HepG2 (cell line): ENCODE measurements at regions not wholly inside any gene's neighbourhood (a gene's known extent, or its start where the extent isn't known, plus 50 kb on each side); places are given as distances from the start of the nearest gene placed in this dataset.
A peak's percentile ranks its signal among the peaks of the same experiment; 100 is the strongest.

ENCODE experiments used
- ATAC-seq: fragments of 200-7000 bp; cut with Tn5 transposase; 3 replicates; pipeline ENCODE4 v1.9.1; 2020; ENCODE audit warnings: mild to moderate bottlenecking, moderate library complexity
- BruUV-seq: library from RNA; stranded (reverse); fragments of 400-500 nt; replicated peaks from 2 replicates; lab custom pipeline; 2021; lab: Mats Ljungman, UMichigan
- CTCF ChIA-PET: fragments of 300-600 bp; formaldehyde crosslinking; extraction: SDS; loops from one replicate; lab custom pipeline; 2021; ENCODE audit warnings: low total read pairs, inconsistent platforms, low intra/inter-chr PET ratio; lab: Yijun Ruan, JAX
- POLR2A ChIA-PET: fragments of 350-600 bp; sonication (Branson Sonifier 250); formaldehyde crosslinking; loops from one replicate; lab custom pipeline; 2020; ENCODE audit warnings: antibody characterized with exemption, inconsistent platforms; lab: Yijun Ruan, JAX
- DNase-seq: peaks from one replicate; pipeline ENCODE4 v3.0.0-alpha.2; 2015; ENCODE audit warnings: low spot score
- FAIRE-seq: peaks from 3 replicates; lab custom pipeline; 2011; peaks lifted over from hg19 to GRCh38; lab: Jason Lieb, UNC
- H2AFZ ChIP-seq: one replicate; pipeline ENCODE4 v1.6.1; 2011; ENCODE audit warnings: low read length, inconsistent platforms
- H3K27ac ChIP-seq: fragments of 300-600 bp; 3 replicates; pipeline ENCODE4 v1.8.0; 2011; ENCODE audit warnings: mixed run types, mild to moderate bottlenecking, mixed read lengths, low read length, inconsistent platforms; ENCODE audit not compliant: insufficient read depth; ENCODE audit errors: extremely low read length
- H3K27me3 ChIP-seq, 2 experiments: fragments of 200-600 bp in 1 of 2; 2 replicates in 1 of 2; 3 replicates in 1 of 2; pipeline versions ENCODE4 v1.6.0 to v1.8.0; 2011; ENCODE audit warnings: low read length in 2 of 2, mild to moderate bottlenecking in 2 of 2, moderate library complexity in 2 of 2, inconsistent platforms in 1 of 2; ENCODE audit not compliant: insufficient read depth in 2 of 2, control insufficient read depth in 1 of 2
- H3K36me3 ChIP-seq, 2 experiments: fragments of 200-600 bp in 1 of 2; replicated peaks in 1 of 2; 2 replicates in 1 of 2; 3 replicates in 1 of 2; pipeline versions ENCODE4 v1.5.1 to v1.8.0; 2011; ENCODE audit warnings: low read length in 2 of 2, inconsistent platforms in 1 of 2; ENCODE audit not compliant: insufficient read depth in 2 of 2, control insufficient read depth in 1 of 2
- H3K4me1 ChIP-seq: 2 replicates; pipeline ENCODE4 v1.5.1; 2012; ENCODE audit warnings: low read length, inconsistent platforms; ENCODE audit not compliant: insufficient read depth
- H3K4me2 ChIP-seq: 2 replicates; pipeline ENCODE4 v1.6.0; 2011; ENCODE audit warnings: low read depth, low read length, inconsistent platforms
- H3K4me3 ChIP-seq, 3 experiments: fragments of 200-600 bp in 1 of 3; sonication (generic), shearing (Covaris generic) in 1 of 3; replicated peaks in 1 of 3; 2 replicates each; pipeline ENCODE4 v1.5.1; 2011 to 2016; ENCODE audit warnings: low read length in 3 of 3, inconsistent platforms in 2 of 3, low read depth in 2 of 3, mild to moderate bottlenecking in 2 of 3, control low read depth in 1 of 3, mixed read lengths in 1 of 3; ENCODE audit not compliant: insufficient read depth in 1 of 3
- H3K79me2 ChIP-seq: one replicate; pipeline ENCODE4 v1.6.1; 2011; ENCODE audit warnings: low read length, inconsistent platforms; ENCODE audit not compliant: insufficient read depth
- H3K9ac ChIP-seq: 2 replicates; pipeline ENCODE4 v1.6.0; 2011; ENCODE audit warnings: mild to moderate bottlenecking, low read depth, low read length, inconsistent platforms; ENCODE audit not compliant: insufficient read depth
- H3K9me3 ChIP-seq: 2 replicates; pipeline ENCODE4 v1.5.1; 2012; ENCODE audit warnings: mild to moderate bottlenecking, low read length
- H4K20me1 ChIP-seq: 2 replicates; pipeline ENCODE4 v1.6.0; 2011; ENCODE audit warnings: inconsistent platforms, mild to moderate bottlenecking, low read length, moderate library complexity; ENCODE audit not compliant: insufficient read depth
- ATF1 ChIP-seq: IDR thresholded peaks from 2 replicates; pipeline ENCODE4 v1.6.1; 2016; ENCODE audit warnings: mild to moderate bottlenecking, control low read depth
- ATM ChIP-seq: fragments of 450-650 bp; IDR thresholded peaks from 2 replicates; pipeline ENCODE4 v1.7.1; 2017; ENCODE audit warnings: mild to moderate bottlenecking, borderline replicate concordance
- CBFB ChIP-seq: sonication (generic); formaldehyde crosslinking; IDR thresholded peaks from 2 replicates; pipeline ENCODE4 v1.4.0; 2020; ENCODE audit warnings: missing genetic modification reagents
- CEBPB ChIP-seq: IDR thresholded peaks from 2 replicates; pipeline ENCODE4 v1.6.1; 2011; ENCODE audit warnings: low read depth, low read length, improper control_type of control experiment, borderline replicate concordance
- CTCF ChIP-seq: sonication (generic); formaldehyde crosslinking; IDR thresholded peaks from 2 replicates; pipeline ENCODE4 v1.5.0; 2020; ENCODE audit warnings: mild to moderate bottlenecking, missing genetic modification reagents, moderate library complexity
- EEA1 ChIP-seq: sonication (generic); formaldehyde crosslinking; IDR thresholded peaks from 2 replicates; pipeline ENCODE4 v1.5.1; 2020; ENCODE audit warnings: mild to moderate bottlenecking, missing genetic modification reagents, borderline replicate concordance
- EHMT2 ChIP-seq: fragments of 200-600 bp; sonication (generic); IDR thresholded peaks from 2 replicates; pipeline ENCODE4 v1.7.0; 2017; ENCODE audit warnings: antibody characterized with exemption, low read depth, low read length, borderline replicate concordance
- KLF11 ChIP-seq: IDR thresholded peaks from 2 replicates; pipeline ENCODE4 v1.6.1; 2016; ENCODE audit warnings: missing compliant biosample characterization
- KMT2B ChIP-seq: IDR thresholded peaks from 2 replicates; pipeline ENCODE4 v1.6.1; 2016; ENCODE audit warnings: missing genetic modification reagents, missing compliant biosample characterization
- NRL ChIP-seq: sonication (generic); formaldehyde crosslinking; IDR thresholded peaks from 2 replicates; pipeline ENCODE4 v1.5.0; 2020; ENCODE audit warnings: missing genetic modification reagents, mild to moderate bottlenecking, moderate library complexity, borderline replicate concordance
- ONECUT2 ChIP-seq: sonication (generic); formaldehyde crosslinking; IDR thresholded peaks from 2 replicates; pipeline ENCODE4 v1.4.0; 2020; ENCODE audit warnings: missing genetic modification reagents
- PRMT3 ChIP-seq: sonication (generic); formaldehyde crosslinking; IDR thresholded peaks from 2 replicates; pipeline ENCODE4 v1.8.1; 2022; ENCODE audit warnings: low read depth, mild to moderate bottlenecking, moderate library complexity, missing genetic modification reagents, borderline replicate concordance
- RAD21 ChIP-seq: fragments of 450-650 bp; formaldehyde crosslinking; IDR thresholded peaks from 2 replicates; pipeline ENCODE4 v1.5.0; 2020; ENCODE audit warnings: mild to moderate bottlenecking
- STAG1 ChIP-seq: sonication (generic); formaldehyde crosslinking; IDR thresholded peaks from 2 replicates; pipeline ENCODE4 v1.4.0; 2020; ENCODE audit warnings: missing genetic modification reagents
- ZFP1 ChIP-seq: IDR thresholded peaks from 2 replicates; pipeline ENCODE4 v1.6.1; 2016
- ZNF441 ChIP-seq: sonication (generic); formaldehyde crosslinking; IDR thresholded peaks from 2 replicates; pipeline ENCODE4 v1.7.0; 2021; ENCODE audit warnings: missing genetic modification reagents, borderline replicate concordance
- ZNF501 ChIP-seq: sonication (generic); formaldehyde crosslinking; IDR thresholded peaks from 2 replicates; pipeline ENCODE4 v1.5.1; 2020; ENCODE audit warnings: mild to moderate bottlenecking, moderate library complexity, missing genetic modification reagents
- ZNF530 ChIP-seq: sonication (generic); formaldehyde crosslinking; IDR thresholded peaks from 2 replicates; pipeline ENCODE4 v1.5.0; 2020; ENCODE audit warnings: low read depth, mild to moderate bottlenecking, missing genetic modification reagents
- ZNF891 ChIP-seq: sonication (generic); formaldehyde crosslinking; IDR thresholded peaks from 2 replicates; pipeline ENCODE4 v1.5.0; 2020; ENCODE audit warnings: mild to moderate bottlenecking, missing genetic modification reagents
- WGBS: methylation state at CpG from one replicate; pipeline ENCODE4 v1.1.6; 2017; ENCODE audit warnings: low lambda C conversion rate; 5-methylcytosine and 5-hydroxymethylcytosine counted together
- in situ Hi-C: cut with HindIII; loops from 2 replicates; pipeline ENCODE4 v1.10.0; 2017; ENCODE audit warnings: low pct_unique_long_range_greater_than_20kb; ENCODE audit not compliant: extremely low pct_ligation_motif_present
- intact Hi-C: fragments of 100-400 bp; cut with micrococcal nuclease; formaldehyde crosslinking; loops from one replicate; pipeline ENCODE4 v1.10.0; 2022; ENCODE audit not compliant: unreplicated experiment
- TF ChIP-seq, protein P1 (sequence below): sonication (generic); formaldehyde crosslinking; IDR thresholded peaks from 2 replicates; pipeline ENCODE4 v1.9.0; 2021; ENCODE audit warnings: missing genetic modification reagents, borderline replicate concordance
- TF ChIP-seq, protein P2 (sequence below): sonication (generic); formaldehyde crosslinking; IDR thresholded peaks from 2 replicates; pipeline ENCODE4 v1.4.0; 2020; ENCODE audit warnings: missing genetic modification reagents, borderline replicate concordance

DNA sequence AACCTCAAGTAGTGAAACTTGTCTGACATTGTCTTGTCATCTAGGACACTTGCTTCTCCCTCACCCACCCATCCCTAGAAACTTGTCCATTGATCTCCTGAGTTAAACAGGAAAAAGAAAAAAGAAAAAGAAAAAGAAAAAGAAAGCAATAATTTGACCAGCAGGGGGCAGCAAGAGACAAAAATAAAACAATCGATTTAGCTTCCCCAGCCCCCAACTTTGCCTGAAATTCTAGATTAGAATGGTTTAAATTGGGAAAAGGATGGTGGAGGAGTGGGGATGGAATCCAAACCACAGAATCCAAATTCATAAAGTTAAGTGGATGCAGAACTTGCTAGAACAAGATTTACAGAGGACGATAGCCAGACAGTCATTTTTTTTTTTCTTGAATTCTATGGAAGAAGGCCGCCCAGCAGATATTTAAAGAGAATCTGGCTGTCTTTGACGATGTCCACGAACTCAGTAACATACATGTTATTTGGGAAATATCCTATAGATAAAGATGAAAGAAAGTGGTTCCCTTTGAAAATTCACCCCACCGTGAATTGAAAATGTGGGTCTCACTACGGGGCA is 282.9 kb downstream of the USP46 start:
- H3K27me3 ChIP-seq = 0 out of 5 replicates have a peak, but pooled peaks cover 0 to 3% of the 10 kb centered on the region in 2 experiments
- H3K36me3 ChIP-seq = no peaks in the 10 kb centered on the region
- FAIRE-seq (no peak), ATAC-seq (no peak; the same call in 2 of the 3 replicates), DNase-seq (peak; percentile 45)
- in situ Hi-C loops = loop anchor here (5.0 to 10.0 kb wide), 3 partner anchors 141 to 606 kb away; no protein-coding TSS in a partner anchor
- BruUV-seq = no TSS peak
- H3K9ac ChIP-seq = no peak overlapping the region
- H3K4me1 ChIP-seq = peaks cover 16% of the 10 kb centered on the region
- H3K27ac ChIP-seq = no peak overlapping the region
- no peak overlapping the region for H3K4me2 ChIP-seq
- no peak overlapping the region for H2AFZ ChIP-seq
- no peak overlapping the region for H3K4me3 ChIP-seq
- WGBS = 44% methylated on average over 7 of the region's 7 CpGs
- no peaks in the 10 kb centered on the region for H4K20me1 ChIP-seq
- no peaks in the 10 kb centered on the region for H3K79me2 ChIP-seq
- ChIA-PET CTCF (interaction anchor here (1.9 kb wide), 1 partner anchor 607 kb away, joined by 15 read pairs; no protein-coding TSS in a partner anchor), POLR2A (no interaction called here)
- intact Hi-C loops = loop anchor here (1.0 kb wide), 2 partner anchors 212 to 607 kb away; no protein-coding TSS in a partner anchor
- H3K9me3 ChIP-seq = no peaks in the 10 kb centered on the region
- TF ChIP-seq ZNF530 (CRISPR knock-in tag) = no peak
- no peak for TF ChIP-seq ATM
- TF ChIP-seq NRL (CRISPR knock-in tag) = no peak
- TF ChIP-seq ZNF441 (CRISPR knock-in tag) = no peak
- TF ChIP-seq KLF11 (CRISPR knock-in tag) = no peak
- TF ChIP-seq, protein P1, sequence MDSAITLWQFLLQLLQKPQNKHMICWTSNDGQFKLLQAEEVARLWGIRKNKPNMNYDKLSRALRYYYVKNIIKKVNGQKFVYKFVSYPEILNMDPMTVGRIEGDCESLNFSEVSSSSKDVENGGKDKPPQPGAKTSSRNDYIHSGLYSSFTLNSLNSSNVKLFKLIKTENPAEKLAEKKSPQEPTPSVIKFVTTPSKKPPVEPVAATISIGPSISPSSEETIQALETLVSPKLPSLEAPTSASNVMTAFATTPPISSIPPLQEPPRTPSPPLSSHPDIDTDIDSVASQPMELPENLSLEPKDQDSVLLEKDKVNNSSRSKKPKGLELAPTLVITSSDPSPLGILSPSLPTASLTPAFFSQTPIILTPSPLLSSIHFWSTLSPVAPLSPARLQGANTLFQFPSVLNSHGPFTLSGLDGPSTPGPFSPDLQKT (CRISPR knock-in tag) = no peak
- TF ChIP-seq ZNF891 (CRISPR knock-in tag) = no peak
- TF ChIP-seq EHMT2 = no peak
- no peak for TF ChIP-seq ATF1 (CRISPR knock-in tag)
- TF ChIP-seq KMT2B = no peak
- peak; percentile 16; the same call in 1 of the 2 replicates for TF ChIP-seq RAD21 (CRISPR knock-in tag)
- no peak for TF ChIP-seq PRMT3
- no peak for TF ChIP-seq EEA1
- no peak for TF ChIP-seq CEBPB
- TF ChIP-seq ZFP1 = no peak
- no peak for TF ChIP-seq ZNF501 (CRISPR knock-in tag)
- peak; percentile 61 for TF ChIP-seq STAG1 (CRISPR knock-in tag)
- no peak for TF ChIP-seq CBFB (CRISPR knock-in tag)
- TF ChIP-seq, protein P2, sequence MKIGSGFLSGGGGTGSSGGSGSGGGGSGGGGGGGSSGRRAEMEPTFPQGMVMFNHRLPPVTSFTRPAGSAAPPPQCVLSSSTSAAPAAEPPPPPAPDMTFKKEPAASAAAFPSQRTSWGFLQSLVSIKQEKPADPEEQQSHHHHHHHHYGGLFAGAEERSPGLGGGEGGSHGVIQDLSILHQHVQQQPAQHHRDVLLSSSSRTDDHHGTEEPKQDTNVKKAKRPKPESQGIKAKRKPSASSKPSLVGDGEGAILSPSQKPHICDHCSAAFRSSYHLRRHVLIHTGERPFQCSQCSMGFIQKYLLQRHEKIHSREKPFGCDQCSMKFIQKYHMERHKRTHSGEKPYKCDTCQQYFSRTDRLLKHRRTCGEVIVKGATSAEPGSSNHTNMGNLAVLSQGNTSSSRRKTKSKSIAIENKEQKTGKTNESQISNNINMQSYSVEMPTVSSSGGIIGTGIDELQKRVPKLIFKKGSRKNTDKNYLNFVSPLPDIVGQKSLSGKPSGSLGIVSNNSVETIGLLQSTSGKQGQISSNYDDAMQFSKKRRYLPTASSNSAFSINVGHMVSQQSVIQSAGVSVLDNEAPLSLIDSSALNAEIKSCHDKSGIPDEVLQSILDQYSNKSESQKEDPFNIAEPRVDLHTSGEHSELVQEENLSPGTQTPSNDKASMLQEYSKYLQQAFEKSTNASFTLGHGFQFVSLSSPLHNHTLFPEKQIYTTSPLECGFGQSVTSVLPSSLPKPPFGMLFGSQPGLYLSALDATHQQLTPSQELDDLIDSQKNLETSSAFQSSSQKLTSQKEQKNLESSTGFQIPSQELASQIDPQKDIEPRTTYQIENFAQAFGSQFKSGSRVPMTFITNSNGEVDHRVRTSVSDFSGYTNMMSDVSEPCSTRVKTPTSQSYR (CRISPR knock-in tag) = peak; percentile 28; the same call in 1 of the 2 replicates
- TF ChIP-seq ONECUT2 = peak; percentile 65; the same call in 1 of the 2 replicates
- peak; percentile 61 for TF ChIP-seq CTCF (CRISPR knock-in tag)
